Uterus (tissue), 3 donors: ENCODE measurements at regions not wholly inside any gene's neighbourhood (a gene's known extent, or its start where the extent isn't known, plus 50 kb on each side); places are given as distances from the start of the nearest gene placed in this dataset.
"Not testable (repeated sequence)": the region's sequence is repeated elsewhere in the genome, so short reads cannot be mapped to it uniquely, and the experiment has no call there.

Experiments used
- DNase-seq, 2 donors: peaks; one replicate each; pipeline ENCODE4 v3.0.0-alpha.2; 2019 to 2020
- H3K27ac ChIP-seq, 2 donors: fragments of 200-600 bp; sonication (generic); 1 replicate in 1 of 2; 2 replicates in 1 of 2; pipeline ENCODE4 v1.5.1; 2016 to 2018
- H3K27me3 ChIP-seq, 2 donors: fragments of 200-600 bp; sonication (generic); one replicate each; pipeline ENCODE4 v1.5.1; 2018 to 2019; ENCODE audit warnings: control low read depth in 1 of 2
- H3K36me3 ChIP-seq, 2 donors: fragments of 200-600 bp; sonication (generic); one replicate each; pipeline ENCODE4 v1.5.1; 2019; ENCODE audit warnings: control low read depth in 1 of 2
- H3K4me1 ChIP-seq, 2 donors: fragments of 200-600 bp; sonication (generic); one replicate each; pipeline ENCODE4 v1.5.1; 2018 to 2019; ENCODE audit warnings: control low read depth in 1 of 2
- H3K4me3 ChIP-seq, 2 donors: fragments of 200-600 bp; sonication (generic); 1 replicate in 1 of 2; 2 replicates in 1 of 2; pipeline ENCODE4 v1.5.1; 2018 to 2019; ENCODE audit warnings: mild to moderate bottlenecking in 1 of 2
- H3K9me3 ChIP-seq, 2 donors: fragments of 200-600 bp; sonication (generic); one replicate each; pipeline ENCODE4 v1.5.1; 2019; ENCODE audit warnings: control low read depth in 1 of 2
- POLR2A ChIP-seq, 2 donors: fragments of 450-650 bp; IDR thresholded peaks; one replicate each; pipeline ENCODE4 v1.6.1; 2016; ENCODE audit warnings: antibody characterized with exemption in 2 of 2, mild to moderate bottlenecking in 1 of 2, moderate library complexity in 1 of 2
- intact Hi-C: fragments of 100-400 bp; cut with DNase I; formaldehyde crosslinking; loops from one replicate; pipeline ENCODE4 v1.15.1; 2023; ENCODE audit warnings: low total_unique reads
- TF ChIP-seq, protein P1 (sequence below), 4 experiments: fragments of 200-600 bp in 2 of 4; fragments of 450-650 bp in 2 of 4; sonication (generic) in 2 of 4; IDR thresholded peaks; one replicate each; pipeline ENCODE4 v1.5.1; 2016 to 2019; ENCODE audit warnings: antibody characterized with exemption in 4 of 4, mild to moderate bottlenecking in 2 of 4, moderate library complexity in 1 of 4
- donor health status: DM: yes; HTN: yes; CAD: no.

DNA sequence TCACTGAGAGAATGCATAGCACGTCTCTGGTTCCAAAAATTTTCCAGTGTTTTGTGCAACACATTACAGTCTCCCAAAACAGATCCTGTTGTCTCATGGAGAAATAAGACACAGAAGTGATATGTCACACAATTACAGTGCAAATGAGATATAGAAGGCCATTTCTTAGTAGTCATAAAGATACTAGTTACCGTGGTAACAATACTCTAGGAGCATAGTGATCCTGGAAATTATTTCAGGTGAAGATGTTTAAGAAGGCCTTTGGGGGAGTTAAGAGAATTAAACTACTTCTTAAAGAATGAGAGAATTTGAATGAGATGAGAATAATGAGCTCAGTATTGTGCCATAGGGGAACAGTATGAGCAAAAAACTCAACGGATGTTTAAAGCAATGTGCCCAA is 628.0 kb upstream of the MIR17HG start:
- H3K27ac ChIP-seq, result no peak overlapping the region
- H3K4me1 ChIP-seq, result no peaks in the 10 kb centered on the region
- TF ChIP-seq, protein P1, sequence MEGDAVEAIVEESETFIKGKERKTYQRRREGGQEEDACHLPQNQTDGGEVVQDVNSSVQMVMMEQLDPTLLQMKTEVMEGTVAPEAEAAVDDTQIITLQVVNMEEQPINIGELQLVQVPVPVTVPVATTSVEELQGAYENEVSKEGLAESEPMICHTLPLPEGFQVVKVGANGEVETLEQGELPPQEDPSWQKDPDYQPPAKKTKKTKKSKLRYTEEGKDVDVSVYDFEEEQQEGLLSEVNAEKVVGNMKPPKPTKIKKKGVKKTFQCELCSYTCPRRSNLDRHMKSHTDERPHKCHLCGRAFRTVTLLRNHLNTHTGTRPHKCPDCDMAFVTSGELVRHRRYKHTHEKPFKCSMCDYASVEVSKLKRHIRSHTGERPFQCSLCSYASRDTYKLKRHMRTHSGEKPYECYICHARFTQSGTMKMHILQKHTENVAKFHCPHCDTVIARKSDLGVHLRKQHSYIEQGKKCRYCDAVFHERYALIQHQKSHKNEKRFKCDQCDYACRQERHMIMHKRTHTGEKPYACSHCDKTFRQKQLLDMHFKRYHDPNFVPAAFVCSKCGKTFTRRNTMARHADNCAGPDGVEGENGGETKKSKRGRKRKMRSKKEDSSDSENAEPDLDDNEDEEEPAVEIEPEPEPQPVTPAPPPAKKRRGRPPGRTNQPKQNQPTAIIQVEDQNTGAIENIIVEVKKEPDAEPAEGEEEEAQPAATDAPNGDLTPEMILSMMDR (IDR thresholded peaks at IDR 0.05), result no peak
- no peak for TF ChIP-seq POLR2A (IDR thresholded peaks at IDR 0.05)
- H3K36me3 ChIP-seq, result no peaks in the 10 kb centered on the region
- H3K4me3 ChIP-seq, result no peak overlapping the region
- intact Hi-C loops, result no loop called here
- no peaks in the 10 kb centered on the region for H3K27me3 ChIP-seq
- no peak for DNase-seq
- H3K9me3 ChIP-seq, result no peaks in the 10 kb centered on the region

DNA sequence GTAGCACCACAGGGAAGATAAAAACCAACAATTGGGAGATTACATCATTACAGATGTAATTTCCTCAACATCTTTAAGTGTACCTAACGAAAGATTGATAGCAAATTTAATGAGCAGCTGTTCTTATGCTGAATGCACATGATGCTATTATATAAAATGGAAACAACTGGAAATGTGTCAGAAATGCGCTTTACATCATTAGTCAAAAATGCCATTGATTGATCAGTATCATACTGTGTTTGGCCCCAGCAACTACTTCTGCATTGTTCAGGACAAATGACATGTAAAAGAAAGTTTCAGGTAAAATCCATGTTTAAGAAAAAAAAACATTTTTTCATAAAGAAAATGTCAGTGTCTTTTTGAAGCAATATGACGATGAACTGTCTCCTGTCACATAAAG is 625.5 kb upstream of the MIR17HG start:
- Histone ChIP-seq H3K4me1 (no peaks in the 10 kb centered on the region), H3K4me3 (no peak overlapping the region), H3K36me3 (no peaks in the 10 kb centered on the region), H3K27me3 (no peaks in the 10 kb centered on the region), H3K9me3 (no peaks in the 10 kb centered on the region), H3K27ac (no peak overlapping the region)
- no peak for TF ChIP-seq POLR2A (IDR thresholded peaks at IDR 0.05)
- TF ChIP-seq, protein P1 (IDR thresholded peaks at IDR 0.05), result no peak
- DNase-seq, result no peak
- intact Hi-C loops, result no loop called here

DNA sequence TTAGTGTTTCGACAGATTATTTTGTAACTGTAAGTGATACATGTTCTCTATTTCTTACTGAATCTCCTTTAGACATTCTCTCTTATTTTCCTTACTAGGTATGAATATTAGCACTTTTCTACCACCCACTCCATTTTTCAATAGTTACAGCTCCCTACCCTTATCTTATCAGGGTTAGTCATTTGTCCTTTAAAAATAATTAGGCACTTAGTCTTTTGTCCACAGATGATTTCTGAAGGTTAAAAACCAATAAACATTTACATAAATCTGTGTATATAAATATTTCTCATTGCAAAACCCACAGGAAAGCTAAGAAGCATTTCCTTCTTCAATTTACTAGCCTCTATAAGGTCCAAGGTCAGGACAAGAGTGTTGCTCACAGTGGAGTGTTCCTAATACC is 624.1 kb upstream of the MIR17HG start:
- intact Hi-C loops, result no loop called here
- no peaks in the 10 kb centered on the region for H3K9me3 ChIP-seq
- no peak for TF ChIP-seq POLR2A (IDR thresholded peaks at IDR 0.05)
- TF ChIP-seq, protein P1 (IDR thresholded peaks at IDR 0.05), result no peak
- H3K36me3 ChIP-seq, result no peaks in the 10 kb centered on the region
- H3K4me3 ChIP-seq, result no peak overlapping the region
- H3K4me1 ChIP-seq, result no peaks in the 10 kb centered on the region
- H3K27me3 ChIP-seq, result no peaks in the 10 kb centered on the region
- no peak for DNase-seq
- no peak overlapping the region for H3K27ac ChIP-seq

DNA sequence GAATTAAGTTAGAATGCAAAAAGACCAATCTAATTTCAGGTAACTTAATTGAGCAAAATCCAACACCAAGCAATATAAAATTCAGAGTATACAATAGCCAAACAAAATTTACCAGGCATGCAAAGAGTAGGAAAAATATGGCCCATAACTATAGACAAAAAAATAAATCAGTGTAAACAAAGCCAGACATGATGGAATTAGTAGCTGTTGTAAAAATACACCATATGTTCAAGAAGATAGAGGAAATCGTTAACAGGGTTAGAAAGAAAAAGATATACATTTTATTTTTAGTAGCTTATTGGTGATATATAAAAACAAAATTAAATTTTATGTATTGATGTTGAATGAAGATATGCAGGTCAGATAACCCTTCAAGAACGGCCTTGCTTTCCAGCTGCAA is 621.1 kb upstream of the MIR17HG start:
- H3K27ac ChIP-seq, result no peak overlapping the region
- no peaks in the 10 kb centered on the region for H3K9me3 ChIP-seq

DNA sequence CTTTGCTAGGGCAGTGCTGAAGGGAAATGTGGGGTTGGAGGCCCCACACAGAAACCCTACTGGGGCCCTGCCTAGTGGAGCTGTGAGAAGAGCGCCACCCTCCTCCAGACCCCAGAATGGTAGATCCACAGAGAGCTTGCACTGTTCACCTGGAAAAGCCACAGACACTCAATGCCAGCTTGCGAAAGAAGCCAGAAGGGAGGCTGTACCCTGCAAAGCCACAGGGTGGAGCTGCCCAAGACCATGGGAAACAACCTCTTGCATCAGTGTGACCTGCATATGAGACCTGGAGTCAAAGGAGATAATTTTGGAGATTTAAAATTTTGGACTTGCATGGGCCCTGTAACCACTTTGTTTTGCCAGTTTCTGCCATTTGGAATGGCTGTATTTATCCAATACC is 615.4 kb upstream of the MIR17HG start:
- no peaks in the 10 kb centered on the region for H3K4me1 ChIP-seq
- TF ChIP-seq POLR2A (IDR thresholded peaks at IDR 0.05), result no peak
- TF ChIP-seq, protein P1 (IDR thresholded peaks at IDR 0.05), result no peak
- H3K4me3 ChIP-seq, result no peak overlapping the region
- peaks cover 0 to 2% of the 10 kb centered on the region in 2 donors for H3K9me3 ChIP-seq
- intact Hi-C loops, result no loop called here
- H3K27me3 ChIP-seq, result no peaks in the 10 kb centered on the region
- no peak overlapping the region for H3K27ac ChIP-seq
- no peaks in the 10 kb centered on the region for H3K36me3 ChIP-seq
- DNase-seq, result no peak

More for the DNA sequence above, 621.1 kb upstream of the MIR17HG start:
- H3K27me3 ChIP-seq, result no peaks in the 10 kb centered on the region
- no peak for DNase-seq
- H3K36me3 ChIP-seq, result no peaks in the 10 kb centered on the region
- H3K4me3 ChIP-seq, result no peak overlapping the region
- intact Hi-C loops, result no loop called here
- no peaks in the 10 kb centered on the region for H3K4me1 ChIP-seq
- TF ChIP-seq, protein P1 (IDR thresholded peaks at IDR 0.05), result no peak
- TF ChIP-seq POLR2A (IDR thresholded peaks at IDR 0.05), result no peak

DNA sequence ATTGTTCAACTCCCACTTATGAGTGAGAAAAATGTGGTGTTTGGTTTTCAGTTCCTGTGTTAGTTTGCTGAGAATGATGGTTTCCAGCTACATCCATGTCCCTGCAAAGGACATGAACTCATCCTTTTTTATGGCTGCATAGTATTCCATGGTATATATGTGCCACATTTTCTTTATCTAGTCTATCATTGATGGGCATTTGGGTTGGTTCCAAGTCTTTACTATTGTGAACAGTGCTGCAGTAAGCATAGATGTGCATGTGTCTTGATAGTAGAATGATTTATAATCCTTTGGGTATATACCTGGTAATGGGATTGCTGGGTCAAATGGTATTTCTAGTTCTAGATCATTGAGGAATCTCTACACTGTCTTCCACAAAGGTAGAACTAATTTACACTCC is 613.0 kb upstream of the MIR17HG start:
- H3K9me3 ChIP-seq, H3K4me1 ChIP-seq, H3K36me3 ChIP-seq, H3K27ac ChIP-seq, DNase-seq, intact Hi-C loops, H3K27me3 ChIP-seq, H3K4me3 ChIP-seq: not testable (repeated sequence)
